RWPE2 (cell line): ENCODE measurements at regions not wholly inside any gene's neighbourhood (a gene's known extent, or its start where the extent isn't known, plus 50 kb on each side); places are given as distances from the start of the nearest gene placed in this dataset.

Experiments used
- ATAC-seq: fragments of 200-7000 bp; cut with Tn5 transposase; 3 replicates; pipeline ENCODE4 v1.9.1; 2021; ENCODE audit warnings: low read depth
- DNase-seq: peaks from one replicate; pipeline ENCODE4 v3.0.0-alpha.2; 2020; ENCODE audit warnings: low spot score
- H3K27ac ChIP-seq: fragments of 450-650 bp; 2 replicates; pipeline ENCODE4 v1.5.1; 2017; ENCODE audit warnings: mild to moderate bottlenecking; ENCODE audit not compliant: poor library complexity, severe bottlenecking
- H3K27me3 ChIP-seq: fragments of 250-450 bp; sonication (Bioruptor Pico); 2 replicates; pipeline ENCODE4 v1.5.1; 2021; ENCODE audit warnings: mild to moderate bottlenecking, moderate library complexity; ENCODE audit not compliant: insufficient read depth, poor library complexity, severe bottlenecking
- H3K36me3 ChIP-seq: fragments of 250-450 bp; sonication (Bioruptor Pico); 2 replicates; pipeline ENCODE4 v1.5.1; 2020; ENCODE audit warnings: low read depth, mild to moderate bottlenecking, moderate library complexity
- H3K4me1 ChIP-seq: fragments of 250-450 bp; sonication (Bioruptor Pico); 2 replicates; pipeline ENCODE4 v1.5.1; 2021; ENCODE audit warnings: mild to moderate bottlenecking, moderate library complexity; ENCODE audit not compliant: insufficient read depth, poor library complexity, severe bottlenecking
- H3K4me3 ChIP-seq: fragments of 250-450 bp; sonication (Bioruptor Pico); 2 replicates; pipeline ENCODE4 v1.5.1; 2021; ENCODE audit warnings: mild to moderate bottlenecking, moderate library complexity; ENCODE audit not compliant: severe bottlenecking
- H3K9me3 ChIP-seq: fragments of 250-450 bp; sonication (Bioruptor Pico); 2 replicates; pipeline ENCODE4 v1.5.1; 2021; ENCODE audit warnings: mild to moderate bottlenecking, moderate library complexity; ENCODE audit not compliant: severe bottlenecking
- CTCF ChIP-seq: fragments of 450-650 bp; IDR thresholded peaks from one replicate; pipeline ENCODE4 v1.5.1; 2017; ENCODE audit warnings: mild to moderate bottlenecking, moderate library complexity; ENCODE audit not compliant: poor library complexity, severe bottlenecking

GRCh38 chr6:104284872-104285271, 574.8 kb downstream of the HACE1 start:
- Histone ChIP-seq H3K4me3 (no peak overlapping the region), H3K27me3 (no peaks in the 10 kb centered on the region), H3K4me1 (no peaks in the 10 kb centered on the region), H3K27ac (no peak overlapping the region), H3K36me3 (no peaks in the 10 kb centered on the region), H3K9me3 (no peaks in the 10 kb centered on the region)
- TF ChIP-seq CTCF: no peak
- ATAC-seq: no peak
- no peak for DNase-seq

DNA sequence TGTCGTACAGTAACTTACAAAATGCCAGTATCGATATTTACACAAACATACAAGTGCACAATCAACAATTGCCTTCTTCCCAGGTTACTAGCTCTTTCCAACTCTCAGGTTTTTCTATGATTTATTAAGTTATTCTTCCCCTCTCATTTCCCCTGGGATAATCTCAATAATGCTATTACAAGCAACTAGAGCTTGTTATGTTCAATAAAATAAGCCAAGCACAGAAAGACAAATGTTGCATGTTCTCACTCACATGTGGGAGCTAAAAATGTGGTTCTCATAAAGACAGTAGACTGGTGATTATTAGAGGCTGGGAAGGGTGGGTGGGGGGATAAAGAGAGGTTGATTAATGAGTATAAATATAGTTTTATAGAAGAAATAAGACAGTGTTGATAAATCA, 577.1 kb downstream of the HACE1 start:
- TF ChIP-seq CTCF: no peak
- no peak overlapping the region for H3K27ac ChIP-seq
- H3K36me3 ChIP-seq: no peaks in the 10 kb centered on the region
- ATAC-seq (no peak), DNase-seq (no peak)
- H3K4me1 ChIP-seq: no peaks in the 10 kb centered on the region
- H3K27me3 ChIP-seq: no peaks in the 10 kb centered on the region
- no peak overlapping the region for H3K4me3 ChIP-seq
- no peaks in the 10 kb centered on the region for H3K9me3 ChIP-seq

DNA sequence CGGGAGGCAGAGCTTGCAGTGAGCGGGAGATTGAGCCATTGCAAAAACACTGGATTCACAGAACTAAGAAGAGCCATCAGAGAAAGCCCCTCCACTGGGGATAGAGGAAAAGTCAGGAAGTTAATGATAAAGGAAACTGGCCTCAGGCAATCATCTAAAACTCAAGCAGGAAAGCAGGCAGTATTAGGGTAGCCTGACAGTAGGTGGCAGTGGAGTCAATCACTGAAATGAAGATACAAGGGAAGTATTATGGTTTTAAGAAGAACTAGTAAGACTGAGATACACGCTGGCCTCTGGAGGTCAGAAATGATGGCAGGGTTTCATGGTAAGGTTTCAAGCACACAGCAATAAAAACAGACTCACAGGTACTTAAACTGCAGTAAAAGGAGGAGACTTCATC, 578.3 kb downstream of the HACE1 start:
- Histone ChIP-seq H3K9me3 (no peaks in the 10 kb centered on the region), H3K27me3 (no peaks in the 10 kb centered on the region), H3K27ac (no peak overlapping the region), H3K4me3 (no peak overlapping the region), H3K4me1 (no peaks in the 10 kb centered on the region), H3K36me3 (no peaks in the 10 kb centered on the region)
- no peak for ATAC-seq
- DNase-seq: no peak
- no peak for TF ChIP-seq CTCF

DNA sequence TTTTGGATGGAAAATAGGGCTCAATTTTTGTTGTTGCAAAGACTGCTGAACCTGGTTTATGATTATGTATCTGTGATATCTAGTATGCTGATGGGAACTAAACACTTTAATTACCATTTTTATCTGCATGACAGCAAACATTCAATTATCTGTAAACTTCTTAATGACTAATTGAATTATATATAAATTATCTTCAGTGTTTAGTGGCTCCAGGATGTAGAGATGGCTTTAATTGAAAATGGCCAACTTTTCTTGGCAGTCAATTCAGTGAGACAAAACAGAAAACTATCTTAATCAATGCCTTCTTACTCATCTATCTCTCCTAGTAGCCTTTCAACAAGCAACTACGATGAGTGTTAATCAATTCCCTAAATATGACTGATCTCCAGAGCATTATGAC, 591.3 kb downstream of the HACE1 start:
- H3K4me1 ChIP-seq: no peaks in the 10 kb centered on the region
- H3K27ac ChIP-seq: no peak overlapping the region
- H3K27me3 ChIP-seq: no peaks in the 10 kb centered on the region
- no peak overlapping the region for H3K4me3 ChIP-seq
- DNase-seq: no peak
- H3K9me3 ChIP-seq: no peaks in the 10 kb centered on the region
- H3K36me3 ChIP-seq: no peaks in the 10 kb centered on the region
- no peak for ATAC-seq
- TF ChIP-seq CTCF: no peak

DNA sequence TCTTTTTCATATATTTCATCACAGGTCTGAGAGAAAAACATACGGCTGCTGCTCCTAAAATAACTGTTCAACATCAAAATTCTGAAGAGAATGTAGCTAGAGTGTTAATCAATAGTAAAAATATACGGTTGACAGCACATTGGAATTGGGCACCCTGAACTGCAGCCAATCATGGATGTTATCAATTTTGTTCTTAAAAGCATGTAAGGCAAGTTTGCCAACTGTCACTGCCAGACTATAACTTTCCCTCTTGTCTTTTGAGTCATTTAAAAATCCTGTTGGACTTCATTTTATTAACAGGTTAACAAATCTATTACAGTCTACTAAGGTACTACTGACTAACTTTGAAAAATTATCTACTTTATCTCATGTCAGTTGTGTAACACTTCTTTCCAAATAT, 592.8 kb downstream of the HACE1 start:
- DNase-seq: no peak
- H3K36me3 ChIP-seq: no peaks in the 10 kb centered on the region
- no peak for ATAC-seq

More for the DNA sequence above, 592.8 kb downstream of the HACE1 start:
- no peaks in the 10 kb centered on the region for H3K9me3 ChIP-seq
- no peak overlapping the region for H3K27ac ChIP-seq
- H3K27me3 ChIP-seq: no peaks in the 10 kb centered on the region
- no peak overlapping the region for H3K4me3 ChIP-seq
- no peaks in the 10 kb centered on the region for H3K4me1 ChIP-seq
- TF ChIP-seq CTCF: no peak
